ENCODE measurements at regions not wholly inside any gene's neighbourhood (a gene's known extent, or its start where the extent isn't known, plus 50 kb on each side); places are given as distances from the start of the nearest gene placed in this dataset.

GRCh38 chr1:75673399-75673798, 51.1 kb upstream of the ACADM start:
- no peak for DNase-seq
- no peak overlapping the region for H3K27ac ChIP-seq
- TF ChIP-seq, protein P1, sequence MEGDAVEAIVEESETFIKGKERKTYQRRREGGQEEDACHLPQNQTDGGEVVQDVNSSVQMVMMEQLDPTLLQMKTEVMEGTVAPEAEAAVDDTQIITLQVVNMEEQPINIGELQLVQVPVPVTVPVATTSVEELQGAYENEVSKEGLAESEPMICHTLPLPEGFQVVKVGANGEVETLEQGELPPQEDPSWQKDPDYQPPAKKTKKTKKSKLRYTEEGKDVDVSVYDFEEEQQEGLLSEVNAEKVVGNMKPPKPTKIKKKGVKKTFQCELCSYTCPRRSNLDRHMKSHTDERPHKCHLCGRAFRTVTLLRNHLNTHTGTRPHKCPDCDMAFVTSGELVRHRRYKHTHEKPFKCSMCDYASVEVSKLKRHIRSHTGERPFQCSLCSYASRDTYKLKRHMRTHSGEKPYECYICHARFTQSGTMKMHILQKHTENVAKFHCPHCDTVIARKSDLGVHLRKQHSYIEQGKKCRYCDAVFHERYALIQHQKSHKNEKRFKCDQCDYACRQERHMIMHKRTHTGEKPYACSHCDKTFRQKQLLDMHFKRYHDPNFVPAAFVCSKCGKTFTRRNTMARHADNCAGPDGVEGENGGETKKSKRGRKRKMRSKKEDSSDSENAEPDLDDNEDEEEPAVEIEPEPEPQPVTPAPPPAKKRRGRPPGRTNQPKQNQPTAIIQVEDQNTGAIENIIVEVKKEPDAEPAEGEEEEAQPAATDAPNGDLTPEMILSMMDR (IDR thresholded peaks at IDR 0.05): no peak
- TF ChIP-seq POLR2A (IDR thresholded peaks at IDR 0.05): no peak
- no peak for TF ChIP-seq POLR2AphosphoS5 (IDR thresholded peaks at IDR 0.05)
- TF ChIP-seq EP300 (IDR thresholded peaks at IDR 0.05): no peak
- H3K4me1 ChIP-seq: no peaks in the 10 kb centered on the region
- H3K4me3 ChIP-seq: no peak overlapping the region
- intact Hi-C loops (cut with DNase I; ENCODE audit: low total_unique reads): no loop called here
- no peaks in the 10 kb centered on the region for H3K9me3 ChIP-seq
- H3K27me3 ChIP-seq: no peaks in the 10 kb centered on the region
- WGBS, 5 donors: 57 to 84% (median 65%) methylated on average over 1 of the region's 1 CpG
- no peaks in the 10 kb centered on the region for H3K36me3 ChIP-seq

- no peak for DNase-seq
- WGBS, 5 donors: 92 to 100% (median 100%) methylated on average over 1 of the region's 1 CpG
- Histone ChIP-seq H3K9me3 (no peaks in the 10 kb centered on the region), H3K4me1 (no peaks in the 10 kb centered on the region), H3K4me3 (no peak overlapping the region), H3K36me3 (no peaks in the 10 kb centered on the region), H3K27ac (no peak overlapping the region), H3K27me3 (no peaks in the 10 kb centered on the region)
- TF ChIP-seq, protein P1 (IDR thresholded peaks at IDR 0.05): no peak
- TF ChIP-seq EP300 (IDR thresholded peaks at IDR 0.05) (no peak), POLR2A (IDR thresholded peaks at IDR 0.05) (no peak), POLR2AphosphoS5 (IDR thresholded peaks at IDR 0.05) (no peak)
- intact Hi-C loops (cut with DNase I; ENCODE audit: low total_unique reads): no loop called here
Observed at GRCh38 chr1:75673885-75674284, 50.6 kb upstream of the ACADM start.

Measured in stomach (tissue), 8 donors.